OCI-LY1 (cell line): ENCODE measurements at regions not wholly inside any gene's neighbourhood (a gene's known extent, or its start where the extent isn't known, plus 50 kb on each side); places are given as distances from the start of the nearest gene placed in this dataset.

Source experiments
- H2AFZ ChIP-seq: fragments of 200-600 bp; sonication (generic), shearing (Covaris generic); 2 replicates; pipeline ENCODE4 v1.6.0; 2014; ENCODE audit warnings: antibody characterized with exemption, mild to moderate bottlenecking, low read length
- H3F3A ChIP-seq: fragments of 200-600 bp; sonication (generic), shearing (Covaris generic); 2 replicates; pipeline ENCODE4 v1.6.0; 2014; ENCODE audit warnings: mild to moderate bottlenecking, antibody characterized with exemption, low read length, moderate library complexity; ENCODE audit not compliant: insufficient read depth
- H3K27ac ChIP-seq: fragments of 200-600 bp; sonication (generic); 2 replicates; pipeline ENCODE4 v1.5.1; 2014; ENCODE audit warnings: low read length, mixed run types, mild to moderate bottlenecking, low read depth; ENCODE audit not compliant: poor library complexity, severe bottlenecking
- H3K27me3 ChIP-seq: fragments of 200-600 bp; sonication (generic); 2 replicates; pipeline ENCODE4 v1.6.0; 2014; ENCODE audit warnings: antibody characterized with exemption, mild to moderate bottlenecking, low read length, moderate library complexity; ENCODE audit not compliant: insufficient read depth
- H3K36me3 ChIP-seq: fragments of 200-600 bp; sonication (generic); 2 replicates; pipeline ENCODE4 v1.6.1; 2014; ENCODE audit warnings: mild to moderate bottlenecking, antibody characterized with exemption, low read length, moderate library complexity, mixed read lengths; ENCODE audit not compliant: insufficient read depth
- H3K4me1 ChIP-seq: fragments of 200-600 bp; sonication (generic); 2 replicates; pipeline ENCODE4 v1.5.1; 2014; ENCODE audit warnings: mild to moderate bottlenecking, low read length, moderate library complexity; ENCODE audit not compliant: insufficient read depth, severe bottlenecking
- H3K4me2 ChIP-seq: fragments of 200-600 bp; sonication (generic), shearing (Covaris generic); 2 replicates; pipeline ENCODE4 v1.6.1; 2014; ENCODE audit warnings: low read length
- H3K4me3 ChIP-seq: fragments of 200-600 bp; sonication (generic); 2 replicates; pipeline ENCODE4 v1.5.1; 2014; ENCODE audit warnings: low read length, low read depth, mild to moderate bottlenecking, mixed read lengths; ENCODE audit not compliant: poor library complexity, severe bottlenecking
- H3K79me2 ChIP-seq: fragments of 200-600 bp; shearing (Covaris generic); 2 replicates; pipeline ENCODE4 v1.6.1; 2016; ENCODE audit warnings: mixed run types, low read length, mixed read lengths; ENCODE audit not compliant: insufficient read depth
- H3K9ac ChIP-seq: fragments of 200-600 bp; sonication (generic), shearing (Covaris generic); 2 replicates; pipeline ENCODE4 v1.6.1; 2014; ENCODE audit warnings: mild to moderate bottlenecking, low read length, mixed read lengths
- H3K9me2 ChIP-seq: fragments of 200-600 bp; sonication (generic), shearing (Covaris generic); 2 replicates; pipeline ENCODE4 v1.6.1; 2014; ENCODE audit warnings: low read depth, mild to moderate bottlenecking, low read length, mixed read lengths
- H3K9me3 ChIP-seq: fragments of 200-600 bp; shearing (Covaris generic); 2 replicates; pipeline ENCODE4 v1.6.1; 2014; ENCODE audit warnings: low read length, mixed read lengths
- H4K20me1 ChIP-seq: fragments of 200-600 bp; sonication (generic), shearing (Covaris generic); 2 replicates; pipeline ENCODE4 v1.6.0; 2016; ENCODE audit warnings: mild to moderate bottlenecking, low read length; ENCODE audit not compliant: insufficient read depth
- EZH2 ChIP-seq: fragments of 200-600 bp; sonication (generic), shearing (Covaris generic); IDR thresholded peaks from 2 replicates; pipeline ENCODE4 v1.8.0; 2017; ENCODE audit warnings: borderline replicate concordance, mixed run types, mild to moderate bottlenecking, antibody characterized with exemption, low read length, moderate library complexity, mixed read lengths
- TF ChIP-seq, protein P1 (sequence below): fragments of 200-600 bp; sonication (generic), shearing (Covaris generic); IDR thresholded peaks from 2 replicates; pipeline ENCODE4 v1.5.1; 2017; ENCODE audit warnings: mild to moderate bottlenecking, antibody characterized with exemption, low read length, moderate library complexity, mixed read lengths

GRCh38 chr4:188414441-188414840 is 275.2 kb downstream of the TRIML1 start:
- H3K4me1 ChIP-seq, result no peaks in the 10 kb centered on the region
- no peak overlapping the region for H3K9ac ChIP-seq
- H3K9me2 ChIP-seq, result no peaks in the 10 kb centered on the region
- H3K27ac ChIP-seq, result no peak overlapping the region
- H3K4me2 ChIP-seq, result no peak overlapping the region
- no peaks in the 10 kb centered on the region for H3K79me2 ChIP-seq
- no peaks in the 10 kb centered on the region for H3K9me3 ChIP-seq
- H3K27me3 ChIP-seq, result no peaks in the 10 kb centered on the region
- no peaks in the 10 kb centered on the region for H3K36me3 ChIP-seq
- H4K20me1 ChIP-seq, result no peaks in the 10 kb centered on the region
- H3F3A ChIP-seq, result no peaks in the 10 kb centered on the region
- no peak overlapping the region for H3K4me3 ChIP-seq
- H2AFZ ChIP-seq, result no peak overlapping the region
- TF ChIP-seq, protein P1, sequence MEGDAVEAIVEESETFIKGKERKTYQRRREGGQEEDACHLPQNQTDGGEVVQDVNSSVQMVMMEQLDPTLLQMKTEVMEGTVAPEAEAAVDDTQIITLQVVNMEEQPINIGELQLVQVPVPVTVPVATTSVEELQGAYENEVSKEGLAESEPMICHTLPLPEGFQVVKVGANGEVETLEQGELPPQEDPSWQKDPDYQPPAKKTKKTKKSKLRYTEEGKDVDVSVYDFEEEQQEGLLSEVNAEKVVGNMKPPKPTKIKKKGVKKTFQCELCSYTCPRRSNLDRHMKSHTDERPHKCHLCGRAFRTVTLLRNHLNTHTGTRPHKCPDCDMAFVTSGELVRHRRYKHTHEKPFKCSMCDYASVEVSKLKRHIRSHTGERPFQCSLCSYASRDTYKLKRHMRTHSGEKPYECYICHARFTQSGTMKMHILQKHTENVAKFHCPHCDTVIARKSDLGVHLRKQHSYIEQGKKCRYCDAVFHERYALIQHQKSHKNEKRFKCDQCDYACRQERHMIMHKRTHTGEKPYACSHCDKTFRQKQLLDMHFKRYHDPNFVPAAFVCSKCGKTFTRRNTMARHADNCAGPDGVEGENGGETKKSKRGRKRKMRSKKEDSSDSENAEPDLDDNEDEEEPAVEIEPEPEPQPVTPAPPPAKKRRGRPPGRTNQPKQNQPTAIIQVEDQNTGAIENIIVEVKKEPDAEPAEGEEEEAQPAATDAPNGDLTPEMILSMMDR, result no peak
- TF ChIP-seq EZH2, result no peak

- no peaks in the 10 kb centered on the region for H3K4me1 ChIP-seq
- no peaks in the 10 kb centered on the region for H3K27me3 ChIP-seq
- no peak overlapping the region for H3K27ac ChIP-seq
- no peak overlapping the region for H3K9ac ChIP-seq
- H3F3A ChIP-seq, result no peaks in the 10 kb centered on the region
- H4K20me1 ChIP-seq, result no peaks in the 10 kb centered on the region
- H3K79me2 ChIP-seq, result no peaks in the 10 kb centered on the region
- H3K9me3 ChIP-seq, result no peaks in the 10 kb centered on the region
- TF ChIP-seq, protein P1, result no peak
- TF ChIP-seq EZH2, result no peak
- H3K36me3 ChIP-seq, result no peaks in the 10 kb centered on the region
- no peaks in the 10 kb centered on the region for H3K9me2 ChIP-seq
- H3K4me2 ChIP-seq, result no peak overlapping the region
- no peak overlapping the region for H3K4me3 ChIP-seq
- no peak overlapping the region for H2AFZ ChIP-seq
Observed at GRCh38 chr4:188417181-188417580, 277.9 kb downstream of the TRIML1 start.

- Histone ChIP-seq H3K36me3 (no peaks in the 10 kb centered on the region), H3K9ac (no peak overlapping the region), H2AFZ (no peak overlapping the region), H3K4me2 (no peak overlapping the region), H3K4me1 (no peaks in the 10 kb centered on the region), H3K4me3 (no peak overlapping the region), H3K27me3 (no peaks in the 10 kb centered on the region), H3K9me3 (no peaks in the 10 kb centered on the region), H3F3A (no peaks in the 10 kb centered on the region), H3K79me2 (no peaks in the 10 kb centered on the region), H3K27ac (no peak overlapping the region), H3K9me2 (no peaks in the 10 kb centered on the region), H4K20me1 (no peaks in the 10 kb centered on the region)
- TF ChIP-seq, protein P1, result no peak
- TF ChIP-seq EZH2, result no peak
Observed at GRCh38 chr4:188423039-188423438, 283.8 kb downstream of the TRIML1 start.
